ENCODE measurements at regions not wholly inside any gene's neighbourhood (a gene's known extent, or its start where the extent isn't known, plus 50 kb on each side); places are given as distances from the start of the nearest gene placed in this dataset.
"Not testable (repeated sequence)": the region's sequence is repeated elsewhere in the genome, so short reads cannot be mapped to it uniquely, and the experiment has no call there.

DNA sequence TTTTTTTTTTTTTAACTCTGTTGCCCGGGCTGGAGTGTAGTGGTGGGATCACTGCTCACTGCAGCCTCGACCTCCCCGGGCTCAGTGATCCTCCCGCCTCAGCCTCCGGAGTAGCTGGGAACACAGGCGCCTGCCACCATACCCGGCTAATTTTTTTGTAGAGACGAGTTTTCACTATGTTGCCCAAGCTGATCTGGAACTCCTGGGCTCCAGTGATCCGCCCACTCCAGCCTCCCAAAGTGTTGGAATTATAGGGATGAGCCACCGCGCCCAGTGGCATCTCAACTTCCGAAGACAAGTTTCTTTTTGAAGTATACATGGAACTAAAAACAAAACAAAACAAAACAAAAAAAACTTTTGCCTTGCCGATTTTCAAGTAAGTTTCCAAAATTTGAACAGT lies 66.6 kb upstream of the ZNF184 start:
- Histone ChIP-seq H3K4me3 (ENCODE audit: low read depth in 1 of 5, low read length in 5 of 5) (no peak overlapping the region), H3K27ac (ENCODE audit: low read depth, low read length) (no peak overlapping the region), H3K27me3 (ENCODE audit: control insufficient read depth in 5 of 5, insufficient read depth in 4 of 5, low read length in 5 of 5) (peaks cover 14 to 25% (median 16%) of the 10 kb centered on the region in 5 donors), H3K9ac (ENCODE audit: low read length in 5 of 5) (no peak overlapping the region), H3K9me3 (ENCODE audit: control insufficient read depth in 5 of 5, low read length in 5 of 5) (peaks cover 0 to 5% (median 0%) of the 10 kb centered on the region in 5 donors), H3K36me3 (ENCODE audit: control insufficient read depth in 5 of 5, insufficient read depth in 5 of 5, low read length in 5 of 5) (no peaks in the 10 kb centered on the region), H3K4me1 (ENCODE audit: control insufficient read depth in 5 of 5, insufficient read depth in 5 of 5, low read length in 5 of 5) (peaks cover 0 to 2% (median under 1%) of the 10 kb centered on the region in 5 donors)

DNA sequence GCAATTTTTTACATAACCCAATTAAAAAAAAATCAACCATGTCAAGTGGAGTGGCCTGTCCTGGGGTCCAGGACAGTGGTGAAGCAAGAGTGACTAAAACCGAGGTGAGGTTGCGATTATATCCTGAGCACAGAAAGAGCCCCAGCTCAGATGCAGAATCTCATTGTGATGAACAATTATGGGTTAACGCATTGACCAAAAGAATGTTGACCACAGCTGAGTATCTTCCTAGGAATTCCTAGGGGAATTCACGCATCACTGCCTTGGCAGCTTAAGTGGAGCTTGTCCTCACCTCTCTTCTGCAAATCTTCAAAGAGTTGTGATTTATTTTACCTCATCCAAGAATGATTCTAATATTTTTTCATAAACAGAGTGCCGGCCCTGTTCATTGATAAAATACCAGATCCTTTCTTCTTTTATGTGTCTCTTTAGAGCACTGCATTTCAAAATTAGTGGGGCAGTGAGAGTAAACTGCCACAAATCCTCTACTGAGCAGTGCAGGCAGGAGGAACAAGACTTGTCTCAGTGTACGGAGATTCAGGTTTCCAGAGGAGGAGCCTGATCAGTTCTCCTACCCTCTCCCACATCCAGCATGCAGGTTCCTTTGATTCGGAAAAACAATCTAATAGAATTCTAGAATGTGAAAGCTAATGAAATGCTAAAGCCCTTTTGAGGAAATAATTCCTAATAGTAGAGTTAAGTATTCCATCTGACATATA lies 60.1 kb upstream of the ZNF184 start:
- Histone ChIP-seq H3K4me1 (ENCODE audit: control insufficient read depth in 5 of 5, insufficient read depth in 5 of 5, low read length in 5 of 5) (no peaks in the 10 kb centered on the region), H3K9me3 (ENCODE audit: control insufficient read depth in 5 of 5, low read length in 5 of 5) (no peaks in the 10 kb centered on the region), H3K36me3 (ENCODE audit: control insufficient read depth in 5 of 5, insufficient read depth in 5 of 5, low read length in 5 of 5) (no peaks in the 10 kb centered on the region), H3K27ac (ENCODE audit: low read depth, low read length) (no peak overlapping the region), H3K9ac (ENCODE audit: low read length in 5 of 5) (no peak overlapping the region), H3K27me3 (ENCODE audit: control insufficient read depth in 5 of 5, insufficient read depth in 4 of 5, low read length in 5 of 5) (peaks cover 0 to 16% (median 6%) of the 10 kb centered on the region in 5 donors), H3K4me3 (ENCODE audit: low read depth in 1 of 5, low read length in 5 of 5) (no peak overlapping the region)

DNA sequence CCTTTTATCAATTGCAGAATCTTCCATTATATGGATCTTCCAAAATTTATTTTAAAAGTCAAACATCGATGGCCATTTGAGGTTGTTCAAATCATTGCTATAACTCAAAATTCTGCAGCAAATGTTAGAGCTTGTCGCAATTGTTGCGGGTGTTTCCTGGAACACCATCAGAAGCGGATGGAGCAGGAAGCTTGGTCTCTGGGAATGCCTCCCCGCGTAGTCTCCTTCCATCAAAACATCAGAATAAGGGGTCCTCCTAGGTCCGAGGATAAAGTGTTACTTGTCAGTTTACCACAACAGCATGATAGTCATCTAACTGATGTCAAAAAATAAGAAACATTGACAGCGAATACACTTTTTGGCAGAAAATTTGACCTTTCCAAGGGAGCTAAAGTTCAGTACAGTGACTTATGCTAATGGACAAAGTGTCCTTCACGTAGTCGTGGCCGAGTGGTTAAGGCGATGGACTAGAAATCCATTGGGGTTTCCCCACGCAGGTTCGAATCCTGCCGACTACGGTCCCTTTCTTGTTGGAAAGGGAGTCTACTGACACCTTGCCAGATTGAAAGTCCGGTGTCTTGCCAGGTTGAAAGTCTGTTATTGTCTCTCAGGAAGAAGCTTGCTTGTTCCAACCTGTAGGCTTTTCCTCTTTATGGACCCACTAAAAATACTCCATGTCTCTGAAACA lies 59.0 kb upstream of the ZNF184 start:
- H3K9me3 ChIP-seq (ENCODE audit: control insufficient read depth in 5 of 5, low read length in 5 of 5) = no peaks in the 10 kb centered on the region
- H3K36me3 ChIP-seq (ENCODE audit: control insufficient read depth in 5 of 5, insufficient read depth in 5 of 5, low read length in 5 of 5) = no peaks in the 10 kb centered on the region
- no peaks in the 10 kb centered on the region for H3K4me1 ChIP-seq (ENCODE audit: control insufficient read depth in 5 of 5, insufficient read depth in 5 of 5, low read length in 5 of 5)
- H3K27ac ChIP-seq (ENCODE audit: low read depth, low read length) = no peak overlapping the region
- no peak overlapping the region for H3K4me3 ChIP-seq (ENCODE audit: low read depth in 1 of 5, low read length in 5 of 5)
- peaks cover 0 to 16% (median 5%) of the 10 kb centered on the region in 5 donors for H3K27me3 ChIP-seq (ENCODE audit: control insufficient read depth in 5 of 5, insufficient read depth in 4 of 5, low read length in 5 of 5)
- no peak overlapping the region for H3K9ac ChIP-seq (ENCODE audit: low read length in 5 of 5)

DNA sequence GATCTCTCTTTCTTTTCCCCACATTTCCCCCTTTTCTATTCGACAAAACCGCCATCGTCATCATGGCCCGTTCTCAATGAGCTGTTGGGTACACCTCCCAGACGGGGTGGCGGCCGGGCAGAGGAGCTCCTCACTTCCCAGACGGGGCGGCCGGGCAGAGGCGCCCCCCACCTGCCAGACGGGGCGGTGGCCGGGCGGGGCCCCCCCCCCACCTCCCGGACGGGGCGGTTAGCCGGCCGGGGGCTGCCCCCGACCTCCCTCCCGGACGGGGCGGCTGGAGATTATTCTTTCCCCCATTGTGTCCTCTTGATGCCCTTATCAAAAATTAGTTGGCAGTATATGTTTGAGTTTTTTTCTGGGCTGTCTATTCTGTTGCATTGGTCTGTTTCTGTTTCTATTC lies 56.9 kb upstream of the ZNF184 start:
- peaks cover 0 to 16% (median 5%) of the 10 kb centered on the region in 5 donors for H3K27me3 ChIP-seq (ENCODE audit: control insufficient read depth in 5 of 5, insufficient read depth in 4 of 5, low read length in 5 of 5)
- not testable (repeated sequence) for H3K36me3 ChIP-seq (ENCODE audit: control insufficient read depth in 5 of 5, insufficient read depth in 5 of 5, low read length in 5 of 5); H3K4me1 ChIP-seq (ENCODE audit: control insufficient read depth in 5 of 5, insufficient read depth in 5 of 5, low read length in 5 of 5); H3K27ac ChIP-seq (ENCODE audit: low read depth, low read length); H3K9ac ChIP-seq (ENCODE audit: low read length in 5 of 5); H3K9me3 ChIP-seq (ENCODE audit: control insufficient read depth in 5 of 5, low read length in 5 of 5); H3K4me3 ChIP-seq (ENCODE audit: low read depth in 1 of 5, low read length in 5 of 5)

DNA sequence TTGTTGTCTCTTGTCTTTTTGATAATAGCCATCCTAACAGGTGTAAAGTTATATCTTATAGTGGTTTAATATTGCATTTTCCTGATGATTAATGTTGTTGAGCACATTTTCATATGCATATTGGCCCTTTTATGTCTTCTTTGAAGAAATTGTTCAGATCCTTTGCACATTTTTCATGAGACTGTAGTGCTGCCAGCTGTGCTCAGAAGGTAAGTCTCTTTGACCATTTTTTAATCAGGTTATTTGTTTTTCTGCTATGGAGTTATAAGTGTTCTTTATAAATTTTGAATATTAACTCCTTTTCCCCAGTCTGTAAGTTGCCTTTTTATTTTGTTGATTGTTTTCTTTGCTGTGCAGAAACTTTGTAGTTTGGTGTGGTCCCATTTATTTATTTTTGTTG lies 55.8 kb upstream of the ZNF184 start:
- no peak overlapping the region for H3K27ac ChIP-seq (ENCODE audit: low read depth, low read length)

More for the DNA sequence above, 55.8 kb upstream of the ZNF184 start:
- H3K9me3 ChIP-seq (ENCODE audit: control insufficient read depth in 5 of 5, low read length in 5 of 5) = no peaks in the 10 kb centered on the region
- peaks cover 0 to 13% (median 5%) of the 10 kb centered on the region in 5 donors for H3K27me3 ChIP-seq (ENCODE audit: control insufficient read depth in 5 of 5, insufficient read depth in 4 of 5, low read length in 5 of 5)
- no peak overlapping the region for H3K9ac ChIP-seq (ENCODE audit: low read length in 5 of 5)
- no peaks in the 10 kb centered on the region for H3K36me3 ChIP-seq (ENCODE audit: control insufficient read depth in 5 of 5, insufficient read depth in 5 of 5, low read length in 5 of 5)
- H3K4me3 ChIP-seq (ENCODE audit: low read depth in 1 of 5, low read length in 5 of 5) = no peak overlapping the region
- no peaks in the 10 kb centered on the region for H3K4me1 ChIP-seq (ENCODE audit: control insufficient read depth in 5 of 5, insufficient read depth in 5 of 5, low read length in 5 of 5)

All from subcutaneous abdominal adipose tissue (tissue), 5 donors.